ENCODE measurements at regions not wholly inside any gene's neighbourhood (a gene's known extent, or its start where the extent isn't known, plus 50 kb on each side); places are given as distances from the start of the nearest gene placed in this dataset.

DNA sequence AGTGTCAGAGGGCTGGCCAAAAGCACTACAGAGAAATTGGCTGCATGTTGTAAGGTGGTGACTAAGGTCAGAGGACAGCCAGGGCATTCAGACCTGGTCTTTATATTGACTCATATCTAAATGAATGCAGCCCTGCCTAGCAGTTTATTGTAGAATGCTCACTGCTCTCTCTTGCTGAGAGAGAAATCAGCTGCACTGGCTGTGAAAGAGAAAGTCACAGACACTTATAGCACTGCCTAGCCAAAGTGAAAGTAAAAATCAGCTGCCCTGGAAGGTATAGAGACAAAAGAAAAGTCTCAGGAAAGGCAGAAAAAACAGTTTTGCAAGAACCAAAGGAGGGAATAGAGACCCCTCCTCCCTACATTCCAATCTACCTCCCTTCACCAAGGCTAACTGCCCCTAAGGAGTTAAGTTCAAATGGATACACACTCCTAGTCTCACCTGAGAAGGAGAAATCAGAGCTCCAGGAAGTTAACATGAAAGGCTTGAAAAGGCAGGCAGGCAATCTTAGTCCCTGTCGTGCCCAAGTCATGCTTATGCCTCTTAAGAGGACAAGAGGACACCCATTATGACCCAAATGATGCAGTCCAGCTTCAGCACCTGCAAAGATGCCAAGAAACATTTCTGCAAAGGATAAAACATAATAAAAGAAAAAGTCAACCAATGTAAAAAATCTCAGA is 235.1 kb downstream of the RPS4Y2 start:
- FAIRE-seq (peak; percentile 88), DNase-seq (ENCODE audit: insufficient read length, low spot score) (no peak)
- no peak for TF ChIP-seq SPI1 (IDR thresholded peaks at IDR 0.05; ENCODE audit: low read depth, low read length)
- no peak for TF ChIP-seq TAF1 (IDR thresholded peaks at IDR 0.05; ENCODE audit: low read depth, low read length)
- no peak for TF ChIP-seq PAX5 (IDR thresholded peaks at IDR 0.05; ENCODE audit: insufficient read depth, low read length, severe bottlenecking)
- TF ChIP-seq POLR2AphosphoS5 (IDR thresholded peaks at IDR 0.05; ENCODE audit: low read depth, low read length): no peak
- TF ChIP-seq POLR2A (IDR thresholded peaks at IDR 0.05; ENCODE audit: low read depth, low read length): no peak
- no peak for TF ChIP-seq POU2F2 (IDR thresholded peaks at IDR 0.05; ENCODE audit: low read depth, low read length)

DNA sequence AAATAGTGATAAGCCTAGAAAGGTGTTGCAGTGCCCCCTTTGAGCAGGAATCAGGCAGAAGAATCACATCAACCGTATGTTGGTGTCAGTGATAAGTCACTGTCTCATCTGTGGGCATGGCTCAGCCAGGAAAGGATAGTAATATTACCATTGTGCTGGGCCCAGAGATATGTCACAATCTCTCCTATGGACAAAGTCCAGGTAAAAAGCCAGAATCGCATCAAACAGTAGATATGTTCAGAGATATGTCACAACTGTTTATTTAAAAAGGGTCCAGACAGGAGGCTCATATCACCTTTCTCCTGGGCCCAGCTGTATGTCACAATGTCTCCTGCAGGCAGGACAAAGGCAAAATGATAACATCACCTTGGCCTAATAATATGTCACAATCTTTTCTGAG is 241.4 kb downstream of the RPS4Y2 start:
- TF ChIP-seq POLR2AphosphoS5 (IDR thresholded peaks at IDR 0.05; ENCODE audit: low read depth, low read length) (no peak), SPI1 (IDR thresholded peaks at IDR 0.05; ENCODE audit: low read depth, low read length) (no peak), POU2F2 (IDR thresholded peaks at IDR 0.05; ENCODE audit: low read depth, low read length) (no peak), POLR2A (IDR thresholded peaks at IDR 0.05; ENCODE audit: low read depth, low read length) (no peak), TAF1 (IDR thresholded peaks at IDR 0.05; ENCODE audit: low read depth, low read length) (no peak), PAX5 (IDR thresholded peaks at IDR 0.05; ENCODE audit: insufficient read depth, low read length, severe bottlenecking) (no peak)
- DNase-seq (ENCODE audit: insufficient read length, low spot score) (no peak), FAIRE-seq (no peak)

DNA sequence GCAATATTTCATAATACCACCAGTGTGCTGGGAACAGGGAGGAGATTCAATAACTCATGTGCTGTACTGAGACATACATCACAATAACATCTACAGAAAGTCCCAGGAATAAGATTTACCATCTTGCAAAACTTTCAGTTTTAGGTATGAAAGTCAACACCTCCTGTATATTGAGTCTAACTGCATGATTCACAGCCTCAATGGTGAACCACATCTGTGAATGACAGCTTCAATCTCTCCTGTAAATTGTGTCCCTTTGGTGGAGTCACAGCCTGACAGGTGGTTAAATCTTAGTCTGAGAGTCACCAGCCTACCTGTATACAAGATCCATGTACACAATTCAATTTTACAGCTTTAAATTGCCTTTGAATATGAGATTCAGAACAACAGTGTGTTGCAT is 242.1 kb downstream of the RPS4Y2 start:
- no peak for TF ChIP-seq TAF1 (IDR thresholded peaks at IDR 0.05; ENCODE audit: low read depth, low read length)
- TF ChIP-seq POU2F2 (IDR thresholded peaks at IDR 0.05; ENCODE audit: low read depth, low read length): no peak
- no peak for TF ChIP-seq PAX5 (IDR thresholded peaks at IDR 0.05; ENCODE audit: insufficient read depth, low read length, severe bottlenecking)
- no peak for TF ChIP-seq POLR2A (IDR thresholded peaks at IDR 0.05; ENCODE audit: low read depth, low read length)
- TF ChIP-seq POLR2AphosphoS5 (IDR thresholded peaks at IDR 0.05; ENCODE audit: low read depth, low read length): no peak
- no peak for TF ChIP-seq SPI1 (IDR thresholded peaks at IDR 0.05; ENCODE audit: low read depth, low read length)
- no peak for FAIRE-seq
- DNase-seq (ENCODE audit: insufficient read length, low spot score): no peak

DNA sequence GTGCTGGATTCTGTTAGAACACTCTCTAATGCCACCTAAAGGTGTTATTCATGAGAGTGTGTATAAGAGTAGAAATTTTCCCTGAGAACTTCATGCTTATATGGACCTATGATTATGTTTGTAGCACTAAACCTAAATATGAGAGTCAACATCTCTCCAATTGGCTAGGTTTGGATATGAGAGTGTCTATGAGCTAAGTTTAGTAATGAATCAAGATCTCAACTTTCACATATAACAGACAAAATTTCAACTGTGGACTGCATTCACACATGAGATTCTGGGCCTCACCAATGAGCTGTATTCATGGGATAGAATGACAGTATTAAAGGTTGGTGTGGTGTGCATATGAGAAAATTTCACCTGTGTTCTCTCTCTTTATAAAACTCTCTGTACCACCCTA is 242.6 kb downstream of the RPS4Y2 start:
- DNase-seq (ENCODE audit: insufficient read length, low spot score) (no peak), FAIRE-seq (no peak)
- TF ChIP-seq POLR2AphosphoS5 (IDR thresholded peaks at IDR 0.05; ENCODE audit: low read depth, low read length): no peak
- TF ChIP-seq POU2F2 (IDR thresholded peaks at IDR 0.05; ENCODE audit: low read depth, low read length): no peak
- no peak for TF ChIP-seq SPI1 (IDR thresholded peaks at IDR 0.05; ENCODE audit: low read depth, low read length)
- TF ChIP-seq TAF1 (IDR thresholded peaks at IDR 0.05; ENCODE audit: low read depth, low read length): no peak
- TF ChIP-seq PAX5 (IDR thresholded peaks at IDR 0.05; ENCODE audit: insufficient read depth, low read length, severe bottlenecking): no peak
- TF ChIP-seq POLR2A (IDR thresholded peaks at IDR 0.05; ENCODE audit: low read depth, low read length): no peak

DNA sequence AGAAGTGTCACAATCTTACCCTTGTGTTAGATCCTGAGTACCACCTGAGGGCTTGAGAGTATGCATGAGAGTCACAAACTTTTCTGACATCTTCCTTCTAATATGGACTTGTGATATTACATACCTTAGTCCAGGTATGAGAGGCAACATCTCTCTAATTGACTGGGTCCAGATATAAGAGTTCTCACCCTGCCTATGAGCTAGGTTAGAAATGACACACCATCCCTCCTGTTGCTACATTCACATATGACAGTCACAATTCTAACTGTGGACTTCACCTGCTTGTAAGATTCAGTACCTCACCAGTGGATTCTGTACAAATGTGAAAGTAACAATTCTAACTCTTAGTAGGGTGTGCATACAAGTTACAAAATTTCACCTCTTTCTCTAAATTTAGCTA is 245.2 kb downstream of the RPS4Y2 start:
- TF ChIP-seq POLR2A (IDR thresholded peaks at IDR 0.05; ENCODE audit: low read depth, low read length) (no peak), PAX5 (IDR thresholded peaks at IDR 0.05; ENCODE audit: insufficient read depth, low read length, severe bottlenecking) (no peak), POLR2AphosphoS5 (IDR thresholded peaks at IDR 0.05; ENCODE audit: low read depth, low read length) (no peak), TAF1 (IDR thresholded peaks at IDR 0.05; ENCODE audit: low read depth, low read length) (no peak), SPI1 (IDR thresholded peaks at IDR 0.05; ENCODE audit: low read depth, low read length) (no peak), POU2F2 (IDR thresholded peaks at IDR 0.05; ENCODE audit: low read depth, low read length) (no peak)
- no peak for FAIRE-seq

DNA sequence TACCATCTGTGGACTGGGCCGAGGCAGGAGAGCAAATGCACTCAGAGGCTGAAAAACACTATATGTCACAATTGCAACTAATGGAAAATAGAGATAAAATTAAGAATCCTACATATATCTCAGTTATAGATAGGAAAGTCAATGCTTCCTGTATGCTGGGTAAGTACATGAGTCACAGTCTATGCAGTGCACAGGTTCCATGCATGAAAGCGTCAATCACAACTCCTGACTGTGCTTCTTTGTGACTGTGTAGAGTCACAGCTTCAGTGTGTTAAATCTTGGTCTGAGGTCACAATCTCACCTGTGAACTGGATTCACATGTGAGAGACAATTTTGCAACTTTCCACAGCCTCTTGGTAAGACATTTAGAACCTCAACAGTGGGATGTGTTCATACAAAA is 247.2 kb downstream of the RPS4Y2 start:
- no peak for FAIRE-seq
- TF ChIP-seq PAX5 (IDR thresholded peaks at IDR 0.05; ENCODE audit: insufficient read depth, low read length, severe bottlenecking): no peak
- no peak for TF ChIP-seq SPI1 (IDR thresholded peaks at IDR 0.05; ENCODE audit: low read depth, low read length)
- TF ChIP-seq POLR2A (IDR thresholded peaks at IDR 0.05; ENCODE audit: low read depth, low read length): no peak
- TF ChIP-seq TAF1 (IDR thresholded peaks at IDR 0.05; ENCODE audit: low read depth, low read length): no peak
- no peak for TF ChIP-seq POU2F2 (IDR thresholded peaks at IDR 0.05; ENCODE audit: low read depth, low read length)
- TF ChIP-seq POLR2AphosphoS5 (IDR thresholded peaks at IDR 0.05; ENCODE audit: low read depth, low read length): no peak

More for the DNA sequence above, 245.2 kb downstream of the RPS4Y2 start:
- DNase-seq (ENCODE audit: insufficient read length, low spot score): no peak

DNA sequence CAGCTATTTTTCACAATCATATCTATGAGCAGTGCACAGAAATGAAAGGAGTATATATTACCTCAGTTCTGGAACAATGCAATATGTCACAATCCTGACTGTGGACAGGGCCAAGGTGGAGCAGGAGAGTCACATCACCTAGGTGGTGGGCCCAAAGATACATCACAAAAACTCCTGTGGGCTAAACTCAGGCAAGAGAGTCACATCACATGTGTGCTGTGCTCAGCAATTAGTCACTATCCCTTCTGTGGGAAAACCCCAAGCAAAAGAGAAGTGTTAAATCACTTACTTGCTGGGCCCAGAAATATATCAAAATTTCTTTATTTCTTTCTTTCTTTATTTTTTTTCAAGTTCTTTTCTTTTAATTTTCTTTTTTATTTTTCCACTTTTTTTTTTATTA is 249.6 kb downstream of the RPS4Y2 start:
- TF ChIP-seq POU2F2 (IDR thresholded peaks at IDR 0.05; ENCODE audit: low read depth, low read length): no peak
- no peak for TF ChIP-seq PAX5 (IDR thresholded peaks at IDR 0.05; ENCODE audit: insufficient read depth, low read length, severe bottlenecking)
- no peak for DNase-seq (ENCODE audit: insufficient read length, low spot score)
- FAIRE-seq: no peak

More for the DNA sequence above, 247.2 kb downstream of the RPS4Y2 start:
- no peak for DNase-seq (ENCODE audit: insufficient read length, low spot score)

DNA sequence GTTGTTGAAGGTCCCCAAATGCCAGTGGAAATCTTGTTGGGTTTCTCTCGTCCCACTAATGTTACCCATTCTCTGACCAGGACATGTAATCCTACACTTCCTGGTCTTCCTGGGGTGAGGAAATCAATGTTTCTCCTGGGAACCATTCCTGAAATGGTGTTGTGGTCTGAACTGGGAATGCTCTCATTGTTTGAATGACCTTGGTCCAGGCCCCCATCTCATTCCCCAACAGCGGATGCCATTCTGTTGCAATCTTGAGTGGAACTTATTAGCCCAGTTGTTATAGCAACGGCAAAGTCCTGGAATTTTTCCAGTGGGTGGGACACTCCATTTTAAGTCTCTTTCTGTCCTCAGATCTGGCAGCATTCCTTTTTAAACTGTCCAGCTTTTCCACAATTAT is 265.9 kb downstream of the RPS4Y2 start:
- FAIRE-seq (no peak), DNase-seq (ENCODE audit: insufficient read length, low spot score) (no peak)
- TF ChIP-seq SPI1 (IDR thresholded peaks at IDR 0.05; ENCODE audit: low read depth, low read length): no peak
- no peak for TF ChIP-seq TAF1 (IDR thresholded peaks at IDR 0.05; ENCODE audit: low read depth, low read length)
- no peak for TF ChIP-seq POLR2A (IDR thresholded peaks at IDR 0.05; ENCODE audit: low read depth, low read length)
- no peak for TF ChIP-seq PAX5 (IDR thresholded peaks at IDR 0.05; ENCODE audit: insufficient read depth, low read length, severe bottlenecking)
- no peak for TF ChIP-seq POLR2AphosphoS5 (IDR thresholded peaks at IDR 0.05; ENCODE audit: low read depth, low read length)

DNA sequence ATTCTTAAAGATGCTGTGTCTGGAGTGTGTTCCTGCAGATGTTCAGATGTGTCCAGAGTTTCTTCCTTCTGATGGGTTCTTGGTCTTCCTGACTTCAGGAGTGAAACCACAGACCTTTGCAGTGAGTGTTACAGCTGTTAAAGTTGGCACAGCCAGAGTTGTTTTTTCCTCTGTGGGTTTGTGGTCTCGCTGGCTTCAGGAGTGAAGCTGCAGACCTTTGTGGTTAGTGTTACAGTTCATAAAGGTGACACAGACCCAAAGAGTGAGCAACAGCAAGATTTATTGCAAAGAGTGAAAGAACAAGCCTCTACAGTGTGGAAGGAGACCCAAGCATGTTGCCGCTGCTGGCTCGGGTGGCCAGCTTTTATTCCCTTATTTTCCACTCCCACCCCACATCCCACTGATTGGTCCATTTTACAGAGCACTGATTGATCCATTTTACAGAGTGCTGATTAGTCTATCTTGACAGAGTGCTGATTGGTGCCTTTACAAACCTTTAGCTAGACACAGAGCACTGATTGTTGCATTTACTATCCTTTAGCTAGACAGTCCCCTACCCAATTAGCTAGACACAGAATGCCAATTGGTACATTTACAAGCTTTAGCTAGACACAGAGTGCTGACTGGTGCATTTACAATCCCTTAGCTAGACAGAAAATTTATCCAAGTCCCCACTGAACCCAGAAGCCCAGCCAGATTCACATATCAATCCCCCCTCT is 266.6 kb downstream of the RPS4Y2 start:
- no peak for TF ChIP-seq POU2F2 (IDR thresholded peaks at IDR 0.05; ENCODE audit: low read depth, low read length)
- TF ChIP-seq SPI1 (IDR thresholded peaks at IDR 0.05; ENCODE audit: low read depth, low read length): no peak
- TF ChIP-seq TAF1 (IDR thresholded peaks at IDR 0.05; ENCODE audit: low read depth, low read length): no peak
- no peak for TF ChIP-seq POLR2A (IDR thresholded peaks at IDR 0.05; ENCODE audit: low read depth, low read length)
- no peak for TF ChIP-seq POLR2AphosphoS5 (IDR thresholded peaks at IDR 0.05; ENCODE audit: low read depth, low read length)
- no peak for TF ChIP-seq PAX5 (IDR thresholded peaks at IDR 0.05; ENCODE audit: insufficient read depth, low read length, severe bottlenecking)
- FAIRE-seq (no peak), DNase-seq (ENCODE audit: insufficient read length, low spot score) (no peak)
